Keratinocyte (primary cell): ENCODE measurements at regions not wholly inside any gene's neighbourhood (a gene's known extent, or its start where the extent isn't known, plus 50 kb on each side); places are given as distances from the start of the nearest gene placed in this dataset.

Experiments
- DNase-seq: peaks from one replicate; pipeline ENCODE4 v3.0.0-alpha.2; 2011; ENCODE audit warnings: low read depth, missing footprints, low spot score
- FAIRE-seq: peaks from 2 replicates; lab custom pipeline; 2011; peaks lifted over from hg19 to GRCh38; lab: Jason Lieb, UNC
- H2AFZ ChIP-seq: 2 replicates; pipeline ENCODE4 v1.6.0; 2012; ENCODE audit warnings: low read length, control low read depth, inconsistent platforms; ENCODE audit not compliant: control insufficient read depth
- H3K27ac ChIP-seq: 2 replicates; pipeline ENCODE4 v1.5.1; 2011; ENCODE audit warnings: low read length; ENCODE audit not compliant: control insufficient read depth, insufficient read depth
- H3K27me3 ChIP-seq: 3 replicates; pipeline ENCODE4 v1.6.0; 2011; ENCODE audit warnings: low read length; ENCODE audit not compliant: control insufficient read depth, insufficient read depth; ENCODE audit errors: extremely low read depth
- H3K36me3 ChIP-seq, 2 experiments: 2 replicates in 1 of 2; 3 replicates in 1 of 2; pipeline ENCODE4 v1.5.1; 2011; ENCODE audit warnings: low read length in 2 of 2, mild to moderate bottlenecking in 1 of 2; ENCODE audit not compliant: control insufficient read depth in 2 of 2, insufficient read depth in 2 of 2; ENCODE audit errors: extremely low read depth in 1 of 2
- H3K4me1 ChIP-seq: 3 replicates; pipeline ENCODE4 v1.5.1; 2011; ENCODE audit warnings: low read length; ENCODE audit not compliant: control insufficient read depth, insufficient read depth; ENCODE audit errors: extremely low read depth
- H3K4me2 ChIP-seq: 3 replicates; pipeline ENCODE4 v1.6.0; 2011; ENCODE audit warnings: low read depth, low read length; ENCODE audit not compliant: control insufficient read depth, insufficient read depth; ENCODE audit errors: extremely low read depth
- H3K4me3 ChIP-seq, 3 experiments: fragments of 200-600 bp in 1 of 3; sonication (generic) in 1 of 3; 2 replicates in 2 of 3; 3 replicates in 1 of 3; pipeline ENCODE4 v1.5.1; 2011 to 2016; ENCODE audit warnings: low read length in 3 of 3, mild to moderate bottlenecking in 3 of 3, control low read depth in 2 of 3, inconsistent platforms in 1 of 3, low read depth in 1 of 3, mixed read lengths in 1 of 3, mixed run types in 1 of 3, moderate library complexity in 1 of 3; ENCODE audit not compliant: control insufficient read depth in 2 of 3, insufficient read depth in 2 of 3; ENCODE audit errors: extremely low read depth in 1 of 3
- H3K79me2 ChIP-seq: 2 replicates; pipeline ENCODE4 v1.6.0; 2012; ENCODE audit warnings: low read length; ENCODE audit not compliant: control insufficient read depth, insufficient read depth
- H3K9ac ChIP-seq: 3 replicates; pipeline ENCODE4 v1.6.0; 2011; ENCODE audit warnings: low read length; ENCODE audit not compliant: control insufficient read depth, insufficient read depth; ENCODE audit errors: extremely low read depth
- H3K9me1 ChIP-seq: 3 replicates; pipeline ENCODE4 v1.6.0; 2011; ENCODE audit warnings: low read length; ENCODE audit not compliant: control insufficient read depth, insufficient read depth; ENCODE audit errors: extremely low read depth
- H3K9me3 ChIP-seq: 2 replicates; pipeline ENCODE4 v1.5.1; 2012; ENCODE audit warnings: low read depth, low read length; ENCODE audit not compliant: control insufficient read depth
- H4K20me1 ChIP-seq: 3 replicates; pipeline ENCODE4 v1.6.0; 2011; ENCODE audit warnings: low read length; ENCODE audit not compliant: control insufficient read depth, insufficient read depth; ENCODE audit errors: extremely low read depth
- EZH2 ChIP-seq: IDR thresholded peaks from one replicate; pipeline ENCODE4 v1.6.1; 2012; ENCODE audit warnings: inconsistent platforms, mild to moderate bottlenecking, low read length, moderate library complexity
- dilution Hi-C: fragments of 300-500 bp; cut with MboI; formaldehyde crosslinking; loops from one replicate; pipeline ENCODE4 v1.7.0; 2020; ENCODE audit warnings: low sequenced_read_pairs; ENCODE audit not compliant: extremely low pct_ligation_motif_present
- TF ChIP-seq, protein P1 (sequence below), 3 experiments: IDR thresholded peaks in 1 of 3; conservative IDR thresholded peaks in 1 of 3; optimal IDR thresholded peaks in 1 of 3; 2 replicates in 2 of 3; 3 replicates in 1 of 3; pipeline versions ENCODE3 to v1.5.1; 2011; ENCODE audit warnings: low read length in 3 of 3, mild to moderate bottlenecking in 3 of 3, moderate library complexity in 2 of 3, control low read depth in 1 of 3, inconsistent platforms in 1 of 3; ENCODE audit not compliant: insufficient read depth in 2 of 3; ENCODE audit errors: extremely low read depth in 1 of 3

DNA sequence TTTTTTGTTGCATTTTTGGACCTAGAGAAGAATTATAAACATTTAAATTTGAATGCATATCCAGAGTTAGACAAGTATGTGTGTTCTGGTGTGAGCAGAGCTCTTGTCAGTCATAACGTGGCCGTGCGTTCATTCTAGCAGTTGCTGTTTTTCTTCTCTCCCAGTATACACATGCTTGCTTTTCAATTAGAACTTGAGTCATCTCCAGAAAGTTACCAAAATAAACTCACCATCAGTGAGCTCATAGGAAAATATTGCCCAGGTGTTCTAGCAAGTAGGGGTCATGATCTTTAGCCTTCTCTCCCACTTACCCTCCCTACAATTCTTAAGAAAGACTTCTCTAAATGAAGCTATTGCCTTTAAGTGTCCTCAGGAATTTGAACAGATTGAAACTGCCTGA, 247.5 kb upstream of the TUT7 start:
- no peak overlapping the region for H2AFZ ChIP-seq
- H3K4me3 ChIP-seq, result no peak overlapping the region
- no peak overlapping the region for H3K27ac ChIP-seq
- H3K27me3 ChIP-seq, result no peaks in the 10 kb centered on the region
- no peaks in the 10 kb centered on the region for H4K20me1 ChIP-seq
- FAIRE-seq, result peak; percentile 61
- H3K79me2 ChIP-seq, result no peaks in the 10 kb centered on the region
- H3K36me3 ChIP-seq, result no peaks in the 10 kb centered on the region
- H3K4me1 ChIP-seq, result peaks cover 17% of the 10 kb centered on the region
- H3K9ac ChIP-seq, result no peak overlapping the region
- H3K9me3 ChIP-seq, result no peaks in the 10 kb centered on the region
- no peaks in the 10 kb centered on the region for H3K9me1 ChIP-seq
- DNase-seq, result no peak
- dilution Hi-C loops, result no loop called here
- TF ChIP-seq, protein P1, sequence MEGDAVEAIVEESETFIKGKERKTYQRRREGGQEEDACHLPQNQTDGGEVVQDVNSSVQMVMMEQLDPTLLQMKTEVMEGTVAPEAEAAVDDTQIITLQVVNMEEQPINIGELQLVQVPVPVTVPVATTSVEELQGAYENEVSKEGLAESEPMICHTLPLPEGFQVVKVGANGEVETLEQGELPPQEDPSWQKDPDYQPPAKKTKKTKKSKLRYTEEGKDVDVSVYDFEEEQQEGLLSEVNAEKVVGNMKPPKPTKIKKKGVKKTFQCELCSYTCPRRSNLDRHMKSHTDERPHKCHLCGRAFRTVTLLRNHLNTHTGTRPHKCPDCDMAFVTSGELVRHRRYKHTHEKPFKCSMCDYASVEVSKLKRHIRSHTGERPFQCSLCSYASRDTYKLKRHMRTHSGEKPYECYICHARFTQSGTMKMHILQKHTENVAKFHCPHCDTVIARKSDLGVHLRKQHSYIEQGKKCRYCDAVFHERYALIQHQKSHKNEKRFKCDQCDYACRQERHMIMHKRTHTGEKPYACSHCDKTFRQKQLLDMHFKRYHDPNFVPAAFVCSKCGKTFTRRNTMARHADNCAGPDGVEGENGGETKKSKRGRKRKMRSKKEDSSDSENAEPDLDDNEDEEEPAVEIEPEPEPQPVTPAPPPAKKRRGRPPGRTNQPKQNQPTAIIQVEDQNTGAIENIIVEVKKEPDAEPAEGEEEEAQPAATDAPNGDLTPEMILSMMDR (optimal IDR thresholded peaks at IDR 0.05 in 1 of 3, IDR thresholded peaks at IDR 0.05 in 1 of 3, conservative IDR thresholded peaks at IDR 0.05 in 1 of 3; ENCODE audit: extremely low read depth in 1 of 3, insufficient read depth in 2 of 3, low read length in 3 of 3), result no peak
- TF ChIP-seq EZH2, result no peak
- H3K4me2 ChIP-seq, result no peak overlapping the region

DNA sequence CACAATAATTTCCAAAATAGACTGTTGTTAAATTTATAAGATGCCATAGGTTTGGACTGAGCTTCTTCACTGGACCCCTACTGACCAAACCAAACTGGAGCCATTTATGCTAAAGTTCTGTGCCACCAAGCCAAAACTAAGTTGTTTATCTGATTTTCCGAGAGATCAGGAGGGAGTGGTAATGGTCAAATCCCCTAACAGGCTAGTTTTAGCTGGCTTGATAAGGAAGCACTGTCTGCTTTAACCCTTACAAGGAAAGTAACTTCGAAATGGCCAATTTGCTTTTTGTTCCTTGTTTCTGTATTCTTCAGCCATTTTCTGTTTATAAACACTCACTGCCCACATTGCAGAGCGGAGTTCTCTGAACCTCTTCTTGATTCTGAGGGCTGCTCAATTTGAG, 246.8 kb upstream of the TUT7 start:
- Histone ChIP-seq H3K4me3 (no peak overlapping the region), H3K9me3 (no peaks in the 10 kb centered on the region), H3K4me2 (no peak overlapping the region), H3K4me1 (peaks cover 17% of the 10 kb centered on the region), H3K79me2 (no peaks in the 10 kb centered on the region), H2AFZ (no peak overlapping the region), H4K20me1 (no peaks in the 10 kb centered on the region), H3K27ac (no peak overlapping the region), H3K9me1 (no peaks in the 10 kb centered on the region), H3K27me3 (no peaks in the 10 kb centered on the region), H3K9ac (no peak overlapping the region), H3K36me3 (no peaks in the 10 kb centered on the region)
- dilution Hi-C loops, result no loop called here
- TF ChIP-seq, protein P1 (optimal IDR thresholded peaks at IDR 0.05 in 1 of 3, IDR thresholded peaks at IDR 0.05 in 1 of 3, conservative IDR thresholded peaks at IDR 0.05 in 1 of 3; ENCODE audit: extremely low read depth in 1 of 3, insufficient read depth in 2 of 3, low read length in 3 of 3), result no peak
- TF ChIP-seq EZH2, result no peak
- FAIRE-seq, result no peak
- no peak for DNase-seq
